Fibroblast of lung (primary cell): ENCODE measurements at regions not wholly inside any gene's neighbourhood (a gene's known extent, or its start where the extent isn't known, plus 50 kb on each side); places are given as distances from the start of the nearest gene placed in this dataset.

ENCODE experiments used
- CTCF ChIP-seq, 2 donors: IDR thresholded peaks in 1 of 2; conservative IDR thresholded peaks in 1 of 2; 1 replicate in 1 of 2; 2 replicates in 1 of 2; pipeline ENCODE4 v1.5.1; 2011 to 2012; ENCODE audit warnings: low read length in 2 of 2, control low read depth in 1 of 2, inconsistent platforms in 1 of 2, low read depth in 1 of 2, mild to moderate bottlenecking in 1 of 2
- EZH2 ChIP-seq: IDR thresholded peaks from 2 replicates; pipeline ENCODE4 v1.5.1; 2012; ENCODE audit warnings: low read length, control low read depth, mild to moderate bottlenecking; ENCODE audit errors: missing control alignments

DNA sequence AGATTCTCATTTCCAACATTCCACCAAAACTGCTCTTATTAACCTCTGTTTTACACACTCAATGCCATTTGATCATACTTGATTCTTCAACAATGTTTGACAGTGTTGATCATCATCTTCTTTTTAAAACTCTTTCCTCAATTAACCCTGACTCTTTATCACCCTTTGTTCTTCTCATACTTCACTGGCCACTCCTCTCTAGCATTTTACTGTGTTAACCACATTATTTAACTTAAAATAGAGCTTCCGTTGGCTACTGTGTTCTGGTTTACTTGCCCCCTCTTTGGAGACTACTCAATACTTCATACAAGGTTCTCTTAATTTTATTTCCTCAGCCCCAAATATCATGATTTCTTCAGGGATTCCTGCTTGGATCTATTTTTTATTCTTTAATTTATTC is 121.1 kb upstream of the SPRY2 start:
- no peak for TF ChIP-seq CTCF (conservative IDR thresholded peaks at IDR 0.05 in 1 of 2, IDR thresholded peaks at IDR 0.05 in 1 of 2; ENCODE audit: low read depth in 1 of 2, low read length in 2 of 2)
- no peak for TF ChIP-seq EZH2
